ENCODE measurements at regions not wholly inside any gene's neighbourhood (a gene's known extent, or its start where the extent isn't known, plus 50 kb on each side); places are given as distances from the start of the nearest gene placed in this dataset.
"Not testable (repeated sequence)": the region's sequence is repeated elsewhere in the genome, so short reads cannot be mapped to it uniquely, and the experiment has no call there.

DNA sequence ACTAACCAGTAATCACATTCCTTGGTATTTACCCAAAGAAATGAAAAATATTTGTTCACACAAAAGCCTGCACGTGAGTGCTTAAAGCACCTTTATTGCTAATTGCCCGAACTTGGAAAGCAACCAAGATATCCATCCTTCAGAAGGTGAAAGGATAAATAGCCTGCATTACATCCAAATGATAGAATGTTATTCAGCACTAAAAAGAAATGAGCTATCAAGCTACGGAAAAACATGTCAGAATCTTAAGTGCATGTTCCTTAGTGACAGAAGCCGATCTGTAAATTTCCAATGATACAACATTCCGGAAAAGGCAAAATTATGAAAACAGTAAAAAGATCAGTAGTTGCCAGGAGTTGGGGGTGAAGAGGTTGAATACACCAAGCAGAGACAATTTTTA lies 672.4 kb downstream of the TRIB2 start:
- H3K27ac Mint-ChIP-seq; H2BK20ac ChIP-seq (ENCODE audit: low read depth, low read length, poor library complexity, severe bottlenecking); H3K4ac ChIP-seq (ENCODE audit: low read depth, low read length); H4K20me1 ChIP-seq (ENCODE audit: control insufficient read depth, insufficient read depth, insufficient read length); H4K5ac ChIP-seq (ENCODE audit: insufficient read length, low read depth, low read length); H2BK15ac ChIP-seq (ENCODE audit: low read depth, low read length); H2BK120ac ChIP-seq (ENCODE audit: low read depth, low read length, poor library complexity, severe bottlenecking); H3K27ac ChIP-seq (ENCODE audit: insufficient read length, low read depth, low read length); H3K4me2 ChIP-seq (ENCODE audit: insufficient read depth, insufficient read length, low read length); H3T11ph ChIP-seq (ENCODE audit: low read length); H2AK5ac ChIP-seq (ENCODE audit: insufficient read length, low read length); H2BK5ac ChIP-seq (ENCODE audit: insufficient read length, low read length); H2BK12ac ChIP-seq (ENCODE audit: insufficient read length, low read depth, low read length); H4K8ac ChIP-seq (replicated peaks; ENCODE audit: insufficient read length, low read depth, low read length); H3K9me3 ChIP-seq (ENCODE audit: control insufficient read depth, low read depth, low read length); H3K23ac ChIP-seq (ENCODE audit: insufficient read length, low read depth, low read length); H3K4me1 ChIP-seq (ENCODE audit: insufficient read depth, low read length); H3K9ac ChIP-seq (ENCODE audit: extremely low read depth, insufficient read length, low read length); H2AFZ ChIP-seq (ENCODE audit: low read length); H3K4me1 Mint-ChIP-seq; H3K18ac ChIP-seq (ENCODE audit: insufficient read length, low read depth, low read length); H3K27me3 ChIP-seq (ENCODE audit: insufficient read depth, low read length); H3K79me2 ChIP-seq (ENCODE audit: insufficient read depth, low read length); H3K9me3 Mint-ChIP-seq; H3K36me3 Mint-ChIP-seq (ENCODE audit: insufficient read depth in 1 of 3, low read depth in 3 of 3); DNase-seq; H3K79me1 ChIP-seq (ENCODE audit: insufficient read depth, low read depth, low read length, poor library complexity, severe bottlenecking); H3K27me3 Mint-ChIP-seq (ENCODE audit: low read depth); H3K23me2 ChIP-seq (ENCODE audit: insufficient read length, low read depth, low read length, poor library complexity, severe bottlenecking); H3K56ac ChIP-seq (ENCODE audit: insufficient read length, low read depth, low read length); H3K14ac ChIP-seq (ENCODE audit: insufficient read depth, low read length); H3K4me3 Mint-ChIP-seq; H4K91ac ChIP-seq (ENCODE audit: insufficient read length, low read depth, low read length): not testable (repeated sequence)
- no CpG with 5 or more reads among the region's 5 CpGs for WGBS (ENCODE audit: extremely low coverage, insufficient read length, low lambda C conversion rate)
